SU-DHL-6 (cell line): ENCODE measurements at regions not wholly inside any gene's neighbourhood (a gene's known extent, or its start where the extent isn't known, plus 50 kb on each side); places are given as distances from the start of the nearest gene placed in this dataset.

Experiments used
- H2AFZ ChIP-seq: fragments of 200-600 bp; sonication (generic); 2 replicates; pipeline ENCODE4 v1.6.1; 2014; ENCODE audit warnings: low read depth, mild to moderate bottlenecking, moderate library complexity, mixed read lengths, antibody characterized with exemption, low read length; ENCODE audit not compliant: severe bottlenecking
- H3F3A ChIP-seq: fragments of 200-600 bp; shearing (Covaris generic); 2 replicates; pipeline ENCODE4 v1.6.0; 2016; ENCODE audit warnings: antibody characterized with exemption, mild to moderate bottlenecking; ENCODE audit not compliant: insufficient read depth
- H3K27ac ChIP-seq: fragments of 200-600 bp; sonication (generic); 2 replicates; pipeline ENCODE4 v1.5.1; 2016; ENCODE audit warnings: low read depth, mild to moderate bottlenecking, low read length, moderate library complexity, mixed read lengths
- H3K27me3 ChIP-seq: fragments of 200-600 bp; sonication (generic), shearing (Covaris generic); 2 replicates; pipeline ENCODE4 v1.6.0; 2014; ENCODE audit warnings: mild to moderate bottlenecking, low read length
- H3K36me3 ChIP-seq: fragments of 200-600 bp; sonication (generic); 2 replicates; pipeline ENCODE4 v1.6.1; 2014; ENCODE audit warnings: mild to moderate bottlenecking, low read length, mixed read lengths
- H3K4me2 ChIP-seq: fragments of 300-600, 200-600 bp; shearing (Covaris generic), sonication (generic); 2 replicates; pipeline ENCODE4 v1.6.0; 2014; ENCODE audit warnings: low read length, low read depth, mild to moderate bottlenecking; ENCODE audit not compliant: poor library complexity, severe bottlenecking
- H3K4me3 ChIP-seq: fragments of 200-600 bp; sonication (generic); 2 replicates; pipeline ENCODE4 v1.5.1; 2014; ENCODE audit warnings: antibody characterized with exemption, low read length, mild to moderate bottlenecking, mixed read lengths; ENCODE audit not compliant: insufficient read depth, poor library complexity, severe bottlenecking
- H3K79me2 ChIP-seq: fragments of 200-600 bp; sonication (generic); 2 replicates; pipeline ENCODE4 v1.6.1; 2014; ENCODE audit warnings: mild to moderate bottlenecking, low read length, moderate library complexity; ENCODE audit not compliant: insufficient read depth
- H3K9ac ChIP-seq: fragments of 200-600 bp; sonication (generic); 2 replicates; pipeline ENCODE4 v1.7.0; 2014; ENCODE audit warnings: mild to moderate bottlenecking, low read length
- H3K9me2 ChIP-seq: fragments of 200-600 bp; sonication (generic); replicated peaks from 2 replicates; pipeline ENCODE4 v1.6.1; 2014; ENCODE audit warnings: low read length; ENCODE audit not compliant: insufficient read depth
- H3K9me3 ChIP-seq: fragments of 200-600 bp; sonication (generic); 2 replicates; pipeline ENCODE4 v1.6.1; 2014; ENCODE audit warnings: low read length, mixed read lengths; ENCODE audit not compliant: insufficient read depth
- H4K20me1 ChIP-seq: fragments of 200-600 bp; sonication (generic); 2 replicates; pipeline ENCODE4 v1.6.1; 2014; ENCODE audit warnings: low read depth, mild to moderate bottlenecking, antibody characterized with exemption, low read length, moderate library complexity, mixed read lengths
- EZH2phosphoT487 ChIP-seq: fragments of 200-600 bp; sonication (generic), shearing (Covaris generic); conservative IDR thresholded peaks from 2 replicates; pipeline ENCODE4 v1.6.1; 2018; ENCODE audit warnings: mild to moderate bottlenecking, antibody characterized with exemption, low read length, moderate library complexity, mixed read lengths
- TF ChIP-seq, protein P1 (sequence below): fragments of 200-600 bp; sonication (generic); IDR thresholded peaks from one replicate; pipeline ENCODE4 v1.5.1; 2017; ENCODE audit warnings: antibody characterized with exemption, mild to moderate bottlenecking, low read length, moderate library complexity; ENCODE audit not compliant: insufficient read depth, poor library complexity, severe bottlenecking

DNA sequence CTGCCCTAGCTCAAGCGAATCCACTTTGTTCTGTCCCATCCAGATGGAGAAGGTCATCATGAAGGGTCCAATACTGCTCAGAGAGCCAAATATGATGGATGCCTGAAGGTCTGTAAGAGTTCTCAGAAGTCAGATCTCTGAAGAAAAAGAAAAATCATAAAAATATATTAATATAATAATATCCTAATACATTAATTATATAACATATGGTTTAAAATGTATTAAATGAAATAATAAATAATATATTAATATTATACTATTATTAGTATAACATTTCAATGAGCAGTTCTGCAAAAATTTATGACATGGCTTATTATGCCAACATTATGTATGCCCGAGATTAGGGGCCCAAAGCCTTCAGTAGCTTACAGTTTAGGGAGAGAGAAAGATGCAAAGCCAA lies 78.2 kb upstream of the GPR12 start:
- H3K27me3 ChIP-seq = no peaks in the 10 kb centered on the region

DNA sequence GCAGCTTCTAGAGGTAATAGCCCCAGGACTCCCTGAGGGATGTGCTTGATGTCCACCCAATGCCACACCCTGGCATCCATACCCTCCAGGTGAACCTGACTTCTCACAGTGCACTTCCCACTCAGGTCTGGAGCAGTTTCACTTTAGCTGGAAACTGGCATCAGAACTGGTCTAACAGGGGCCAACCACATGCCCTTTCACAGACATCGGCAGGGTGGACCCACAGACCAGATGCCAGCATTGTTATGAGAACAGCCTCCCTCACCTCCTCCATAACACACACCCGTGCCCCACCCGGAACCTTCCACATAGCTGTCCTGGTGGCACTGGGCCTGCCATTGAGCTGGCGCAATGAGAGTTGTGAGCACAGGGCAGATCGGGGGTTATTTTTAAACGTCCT lies 77.4 kb upstream of the GPR12 start:
- no peak overlapping the region for H3K27ac ChIP-seq
- no peak overlapping the region for H3K4me2 ChIP-seq
- TF ChIP-seq, protein P1, sequence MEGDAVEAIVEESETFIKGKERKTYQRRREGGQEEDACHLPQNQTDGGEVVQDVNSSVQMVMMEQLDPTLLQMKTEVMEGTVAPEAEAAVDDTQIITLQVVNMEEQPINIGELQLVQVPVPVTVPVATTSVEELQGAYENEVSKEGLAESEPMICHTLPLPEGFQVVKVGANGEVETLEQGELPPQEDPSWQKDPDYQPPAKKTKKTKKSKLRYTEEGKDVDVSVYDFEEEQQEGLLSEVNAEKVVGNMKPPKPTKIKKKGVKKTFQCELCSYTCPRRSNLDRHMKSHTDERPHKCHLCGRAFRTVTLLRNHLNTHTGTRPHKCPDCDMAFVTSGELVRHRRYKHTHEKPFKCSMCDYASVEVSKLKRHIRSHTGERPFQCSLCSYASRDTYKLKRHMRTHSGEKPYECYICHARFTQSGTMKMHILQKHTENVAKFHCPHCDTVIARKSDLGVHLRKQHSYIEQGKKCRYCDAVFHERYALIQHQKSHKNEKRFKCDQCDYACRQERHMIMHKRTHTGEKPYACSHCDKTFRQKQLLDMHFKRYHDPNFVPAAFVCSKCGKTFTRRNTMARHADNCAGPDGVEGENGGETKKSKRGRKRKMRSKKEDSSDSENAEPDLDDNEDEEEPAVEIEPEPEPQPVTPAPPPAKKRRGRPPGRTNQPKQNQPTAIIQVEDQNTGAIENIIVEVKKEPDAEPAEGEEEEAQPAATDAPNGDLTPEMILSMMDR = no peak
- no peak for TF ChIP-seq EZH2phosphoT487
- no peak overlapping the region for H3K4me3 ChIP-seq
- no peaks in the 10 kb centered on the region for H3K9me3 ChIP-seq
- H3K27me3 ChIP-seq = no peaks in the 10 kb centered on the region
- H3F3A ChIP-seq = no peaks in the 10 kb centered on the region
- no peaks in the 10 kb centered on the region for H3K36me3 ChIP-seq
- H2AFZ ChIP-seq = no peak overlapping the region
- no peaks in the 10 kb centered on the region for H3K79me2 ChIP-seq
- H3K9ac ChIP-seq = no peak overlapping the region
- H3K9me2 ChIP-seq = no peaks in the 10 kb centered on the region
- no peaks in the 10 kb centered on the region for H4K20me1 ChIP-seq

More for the DNA sequence above, 78.2 kb upstream of the GPR12 start:
- H3K9me2 ChIP-seq = no peaks in the 10 kb centered on the region
- no peaks in the 10 kb centered on the region for H3K36me3 ChIP-seq
- H2AFZ ChIP-seq = no peak overlapping the region
- H3F3A ChIP-seq = no peaks in the 10 kb centered on the region
- TF ChIP-seq, protein P1 = no peak
- no peak for TF ChIP-seq EZH2phosphoT487
- H4K20me1 ChIP-seq = no peaks in the 10 kb centered on the region
- no peaks in the 10 kb centered on the region for H3K9me3 ChIP-seq
- no peak overlapping the region for H3K4me3 ChIP-seq
- no peak overlapping the region for H3K9ac ChIP-seq
- H3K27ac ChIP-seq = no peak overlapping the region
- H3K79me2 ChIP-seq = no peaks in the 10 kb centered on the region
- H3K4me2 ChIP-seq = no peak overlapping the region

DNA sequence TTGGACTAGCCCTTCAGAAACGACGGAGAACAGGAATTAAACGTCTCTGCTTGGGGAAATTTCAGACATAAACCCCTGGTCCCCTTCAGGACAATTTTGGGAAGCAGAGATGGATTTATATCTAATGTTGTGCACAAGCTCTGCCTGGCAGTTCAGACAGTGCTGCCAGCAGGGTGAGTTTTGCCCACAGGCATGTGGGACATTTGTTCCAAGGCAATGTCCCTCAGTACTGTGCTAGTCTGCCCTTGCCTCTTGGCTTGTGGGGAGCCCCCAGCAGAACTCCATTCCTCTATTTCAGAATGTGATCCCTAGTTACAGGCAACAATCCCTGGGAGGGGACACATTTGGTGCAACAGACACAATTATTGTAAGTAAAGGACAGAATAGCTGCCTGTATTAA lies 76.5 kb upstream of the GPR12 start:
- Histone ChIP-seq H4K20me1 (no peaks in the 10 kb centered on the region), H3K9me3 (no peaks in the 10 kb centered on the region), H3K9me2 (no peaks in the 10 kb centered on the region), H3F3A (no peaks in the 10 kb centered on the region), H3K27me3 (no peaks in the 10 kb centered on the region), H3K27ac (no peak overlapping the region), H3K36me3 (no peaks in the 10 kb centered on the region), H2AFZ (no peak overlapping the region), H3K79me2 (no peaks in the 10 kb centered on the region), H3K4me2 (no peak overlapping the region), H3K9ac (no peak overlapping the region), H3K4me3 (no peak overlapping the region)
- TF ChIP-seq, protein P1 = no peak
- TF ChIP-seq EZH2phosphoT487 = no peak
